CD4-positive, alpha-beta T cell (primary cell): ENCODE measurements at regions not wholly inside any gene's neighbourhood (a gene's known extent, or its start where the extent isn't known, plus 50 kb on each side); places are given as distances from the start of the nearest gene placed in this dataset.

Source experiments
- ATAC-seq: fragments of 200-7000 bp; cut with Tn5 transposase; one replicate; pipeline ENCODE4 v1.10.0; 2022; ENCODE audit warnings: mild to moderate bottlenecking; ENCODE audit not compliant: poor library complexity
- CTCF ChIA-PET: fragments of 350-600 bp; sonication (Branson Sonifier 250); formaldehyde crosslinking; loops from one replicate; lab custom pipeline; 2021; ENCODE audit warnings: antibody characterized with exemption, inconsistent platforms; lab: Charles Lee
- POLR2A ChIA-PET: fragments of 350-600 bp; sonication (Branson Sonifier 250); formaldehyde crosslinking; loops from one replicate; lab custom pipeline; 2021; ENCODE audit warnings: antibody characterized with exemption, inconsistent platforms; lab: Charles Lee
- DNase-seq, 14 experiments: peaks; one replicate each; pipeline ENCODE4 v3.0.0-alpha.2; 2013 to 2020; ENCODE audit warnings: mixed read lengths in 2 of 14
- H3K27ac ChIP-seq, 2 donors: one replicate each; pipeline versions ENCODE4 v1.5.1 to v1.7.0; 2013; ENCODE audit warnings: low read length in 2 of 2, low read depth in 1 of 2, mild to moderate bottlenecking in 1 of 2
- H3K27me3 ChIP-seq, 2 experiments: 1 replicate in 1 of 2; 2 replicates in 1 of 2; pipeline versions ENCODE4 v1.6.1 to v1.7.0; 2013; ENCODE audit warnings: low read length in 2 of 2, control low read depth in 1 of 2, mild to moderate bottlenecking in 1 of 2, moderate library complexity in 1 of 2; ENCODE audit not compliant: insufficient read depth in 2 of 2, control insufficient read depth in 1 of 2
- H3K36me3 ChIP-seq: one replicate; pipeline ENCODE4 v1.6.1; 2013; ENCODE audit warnings: low read length, control low read depth; ENCODE audit not compliant: insufficient read depth
- H3K4me1 ChIP-seq: one replicate; pipeline ENCODE4 v1.6.1; 2013; ENCODE audit warnings: low read length, control low read depth; ENCODE audit not compliant: insufficient read depth
- H3K4me3 ChIP-seq: one replicate; pipeline ENCODE4 v1.5.1; 2013; ENCODE audit warnings: mild to moderate bottlenecking, low read length, moderate library complexity
- H3K9me3 ChIP-seq, 2 experiments: 1 replicate in 1 of 2; 2 replicates in 1 of 2; pipeline versions ENCODE4 v1.6.1 to v1.7.0; 2013; ENCODE audit warnings: low read length in 2 of 2, mild to moderate bottlenecking in 2 of 2, control low read depth in 1 of 2, moderate library complexity in 1 of 2; ENCODE audit not compliant: control insufficient read depth in 1 of 2, insufficient read depth in 1 of 2
- H3K27ac Mint-ChIP-seq: one replicate; pipeline ENCODE4 v1.8.0; 2020; ENCODE audit warnings: mixed read lengths
- H3K27me3 Mint-ChIP-seq: one replicate; pipeline ENCODE4 v1.8.0; 2021; ENCODE audit warnings: mixed read lengths
- H3K36me3 Mint-ChIP-seq: one replicate; pipeline ENCODE4 v1.8.0; 2021; ENCODE audit warnings: low read depth, mixed read lengths
- H3K4me1 Mint-ChIP-seq: one replicate; pipeline ENCODE4 v1.8.0; 2021; ENCODE audit warnings: low read depth, mixed read lengths
- H3K4me3 Mint-ChIP-seq: one replicate; pipeline ENCODE4 v1.8.0; 2020; ENCODE audit warnings: mild to moderate bottlenecking, mixed read lengths
- H3K9me3 Mint-ChIP-seq: one replicate; pipeline ENCODE4 v1.8.0; 2020; ENCODE audit warnings: mixed read lengths
- intact Hi-C, 2 experiments: fragments of 100-400 bp; cut with DNase I in 1 of 2; cut with micrococcal nuclease in 1 of 2; formaldehyde crosslinking; loops; one replicate each; pipeline versions ENCODE4 v1.15.1 to v1.9.0; 2023 to 2025; cut with DNase I, micrococcal nuclease
- TF ChIP-seq, protein P1 (sequence below): fragments of 200-600 bp; IDR thresholded peaks from one replicate; pipeline ENCODE4 v1.8.0; 2022; ENCODE audit warnings: antibody characterized with exemption, mild to moderate bottlenecking

DNA sequence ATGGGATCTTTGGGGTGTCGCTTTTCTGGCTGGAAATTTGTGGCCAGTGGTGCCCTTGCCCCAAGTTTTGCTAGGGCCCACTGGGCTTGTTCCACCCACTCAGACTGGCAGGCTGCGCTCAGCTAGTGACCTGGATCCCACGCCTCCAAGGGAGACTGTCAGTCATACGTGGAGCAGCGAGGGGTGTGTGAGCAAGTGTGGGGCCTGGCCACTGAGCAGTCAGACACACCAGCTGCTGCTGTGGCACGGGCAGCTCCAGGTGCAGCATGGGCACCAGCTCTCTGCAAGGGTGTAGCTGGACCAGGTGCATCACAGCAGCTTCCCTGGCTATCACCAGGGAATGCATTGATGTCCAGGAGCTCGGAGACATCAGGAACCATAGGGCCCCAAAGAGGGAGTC, 327.0 kb downstream of the NR4A2 start:
- Mint-ChIP-seq H3K27ac (no peak overlapping the region), H3K9me3 (no peaks in the 10 kb centered on the region), H3K36me3 (no peaks in the 10 kb centered on the region), H3K27me3 (peaks cover 3% of the 10 kb centered on the region), H3K4me3 (no peak overlapping the region), H3K4me1 (no peaks in the 10 kb centered on the region)
- intact Hi-C loops = no loop called here
- H3K9me3 ChIP-seq = peaks cover 0 to 16% of the 10 kb centered on the region in 2 experiments
- ChIA-PET CTCF (no interaction called here), POLR2A (no interaction called here)
- H3K4me1 ChIP-seq = no peaks in the 10 kb centered on the region
- no peaks in the 10 kb centered on the region for H3K27me3 ChIP-seq
- TF ChIP-seq, protein P1, sequence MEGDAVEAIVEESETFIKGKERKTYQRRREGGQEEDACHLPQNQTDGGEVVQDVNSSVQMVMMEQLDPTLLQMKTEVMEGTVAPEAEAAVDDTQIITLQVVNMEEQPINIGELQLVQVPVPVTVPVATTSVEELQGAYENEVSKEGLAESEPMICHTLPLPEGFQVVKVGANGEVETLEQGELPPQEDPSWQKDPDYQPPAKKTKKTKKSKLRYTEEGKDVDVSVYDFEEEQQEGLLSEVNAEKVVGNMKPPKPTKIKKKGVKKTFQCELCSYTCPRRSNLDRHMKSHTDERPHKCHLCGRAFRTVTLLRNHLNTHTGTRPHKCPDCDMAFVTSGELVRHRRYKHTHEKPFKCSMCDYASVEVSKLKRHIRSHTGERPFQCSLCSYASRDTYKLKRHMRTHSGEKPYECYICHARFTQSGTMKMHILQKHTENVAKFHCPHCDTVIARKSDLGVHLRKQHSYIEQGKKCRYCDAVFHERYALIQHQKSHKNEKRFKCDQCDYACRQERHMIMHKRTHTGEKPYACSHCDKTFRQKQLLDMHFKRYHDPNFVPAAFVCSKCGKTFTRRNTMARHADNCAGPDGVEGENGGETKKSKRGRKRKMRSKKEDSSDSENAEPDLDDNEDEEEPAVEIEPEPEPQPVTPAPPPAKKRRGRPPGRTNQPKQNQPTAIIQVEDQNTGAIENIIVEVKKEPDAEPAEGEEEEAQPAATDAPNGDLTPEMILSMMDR = no peak
- no peak for ATAC-seq
- no peak overlapping the region for H3K27ac ChIP-seq
- DNase-seq = peak in 1 of 14 experiments; percentile 6
- no peak overlapping the region for H3K4me3 ChIP-seq
- no peaks in the 10 kb centered on the region for H3K36me3 ChIP-seq

DNA sequence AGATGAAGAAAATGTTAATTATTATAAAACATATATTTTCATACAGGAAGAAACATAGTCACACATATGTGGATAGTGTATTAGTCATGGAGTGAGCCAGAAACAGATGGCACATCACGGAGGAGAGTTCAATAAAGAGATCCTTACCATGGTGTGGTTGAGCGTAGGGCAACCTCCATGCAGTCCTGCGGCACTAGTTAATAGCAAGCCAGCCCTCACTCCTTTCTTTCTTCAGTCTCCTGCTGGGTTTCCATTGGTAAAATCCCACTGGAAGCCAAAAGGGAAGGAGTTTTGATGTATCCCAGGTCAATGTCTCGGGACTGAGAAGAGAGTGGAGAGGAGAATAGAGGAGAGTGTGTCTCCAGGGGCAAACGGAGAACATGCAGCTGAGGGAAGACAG, 328.1 kb downstream of the NR4A2 start:
- ChIA-PET POLR2A (interaction anchor here (0.6 kb wide), 1 partner anchor 577 kb away, joined by 3 read pairs; no protein-coding TSS in a partner anchor), CTCF (no interaction called here)
- H3K36me3 Mint-ChIP-seq = no peaks in the 10 kb centered on the region
- Histone ChIP-seq H3K4me1 (no peaks in the 10 kb centered on the region), H3K27ac (no peak overlapping the region), H3K4me3 (no peak overlapping the region), H3K9me3 (peaks cover 0 to 16% of the 10 kb centered on the region in 2 experiments), H3K27me3 (no peaks in the 10 kb centered on the region), H3K36me3 (no peaks in the 10 kb centered on the region)
- TF ChIP-seq, protein P1 = no peak
- no peak overlapping the region for H3K27ac Mint-ChIP-seq
- H3K9me3 Mint-ChIP-seq = no peaks in the 10 kb centered on the region
- H3K4me3 Mint-ChIP-seq = no peak overlapping the region
- H3K27me3 Mint-ChIP-seq = peaks cover 3% of the 10 kb centered on the region
- ATAC-seq (no peak), DNase-seq (no peak)
- intact Hi-C loops = no loop called here
- no peaks in the 10 kb centered on the region for H3K4me1 Mint-ChIP-seq

GRCh38 chr2:156003780-156004179, 328.7 kb downstream of the NR4A2 start:
- Mint-ChIP-seq H3K27ac (no peak overlapping the region), H3K36me3 (no peaks in the 10 kb centered on the region), H3K9me3 (no peaks in the 10 kb centered on the region), H3K4me3 (no peak overlapping the region), H3K4me1 (no peaks in the 10 kb centered on the region), H3K27me3 (peaks cover 3% of the 10 kb centered on the region)
- Histone ChIP-seq H3K27ac (no peak overlapping the region), H3K9me3 (peaks cover 0 to 16% of the 10 kb centered on the region in 2 experiments), H3K4me3 (no peak overlapping the region), H3K27me3 (no peaks in the 10 kb centered on the region), H3K36me3 (no peaks in the 10 kb centered on the region), H3K4me1 (no peaks in the 10 kb centered on the region)
- ATAC-seq = no peak
- ChIA-PET CTCF (no interaction called here), POLR2A (interaction anchor here (0.6 kb wide), 1 partner anchor 576 kb away, joined by 3 read pairs; no protein-coding TSS in a partner anchor)
- intact Hi-C loops = no loop called here
- DNase-seq = no peak
- TF ChIP-seq, protein P1 = no peak
